ENCODE measurements at regions not wholly inside any gene's neighbourhood (a gene's known extent, or its start where the extent isn't known, plus 50 kb on each side); places are given as distances from the start of the nearest gene placed in this dataset.

GRCh38 chr6:92887871-92888270 lies 531.5 kb downstream of the EPHA7 start:
- H3K4me1 Mint-ChIP-seq: no peaks in the 10 kb centered on the region
- no peak for DNase-seq
- H3K27me3 Mint-ChIP-seq: no peaks in the 10 kb centered on the region
- CTCF ChIA-PET: no interaction called here
- peaks cover 4% of the 10 kb centered on the region for H3K9me3 Mint-ChIP-seq (ENCODE audit: low read depth)
- H3K4me3 Mint-ChIP-seq: no peak overlapping the region
- ATAC-seq: no peak
- no peaks in the 10 kb centered on the region for H3K36me3 Mint-ChIP-seq
- no peak overlapping the region for H3K27ac Mint-ChIP-seq

- CTCF ChIA-PET: no interaction called here
- Mint-ChIP-seq H3K36me3 (no peaks in the 10 kb centered on the region), H3K4me1 (no peaks in the 10 kb centered on the region), H3K4me3 (no peak overlapping the region), H3K9me3 (ENCODE audit: low read depth) (peaks cover 10% of the 10 kb centered on the region), H3K27ac (no peak overlapping the region), H3K27me3 (no peaks in the 10 kb centered on the region)
- no peak for DNase-seq
- ATAC-seq: no peak
Measured at GRCh38 chr6:92879526-92879925, 539.8 kb downstream of the EPHA7 start.

- Mint-ChIP-seq H3K36me3 (no peaks in the 10 kb centered on the region), H3K27ac (no peak overlapping the region), H3K4me1 (no peaks in the 10 kb centered on the region), H3K27me3 (no peaks in the 10 kb centered on the region), H3K9me3 (ENCODE audit: low read depth) (peaks cover 5% of the 10 kb centered on the region), H3K4me3 (no peak overlapping the region)
- ATAC-seq (no peak), DNase-seq (no peak)
- CTCF ChIA-PET: no interaction called here
Measured at GRCh38 chr6:92864966-92865555, 554.3 kb downstream of the EPHA7 start.

- DNase-seq: no peak
- CTCF ChIA-PET: no interaction called here
Measured at GRCh38 chr6:92849636-92850035, 569.7 kb downstream of the EPHA7 start.

GRCh38 chr6:92848901-92849300 lies 570.5 kb downstream of the EPHA7 start:
- Mint-ChIP-seq H3K4me3 (no peak overlapping the region), H3K9me3 (ENCODE audit: low read depth) (peaks cover 2% of the 10 kb centered on the region), H3K4me1 (no peaks in the 10 kb centered on the region), H3K27me3 (no peaks in the 10 kb centered on the region), H3K36me3 (no peaks in the 10 kb centered on the region), H3K27ac (no peak overlapping the region)
- CTCF ChIA-PET: no interaction called here
- ATAC-seq (no peak), DNase-seq (no peak)

More at GRCh38 chr6:92849636-92850035, 569.7 kb downstream of the EPHA7 start:
- no peaks in the 10 kb centered on the region for H3K4me1 Mint-ChIP-seq
- peaks cover 2% of the 10 kb centered on the region for H3K9me3 Mint-ChIP-seq (ENCODE audit: low read depth)
- no peak overlapping the region for H3K4me3 Mint-ChIP-seq
- ATAC-seq: no peak
- H3K27ac Mint-ChIP-seq: no peak overlapping the region
- H3K27me3 Mint-ChIP-seq: no peaks in the 10 kb centered on the region
- H3K36me3 Mint-ChIP-seq: no peaks in the 10 kb centered on the region

- Mint-ChIP-seq H3K9me3 (ENCODE audit: low read depth) (peaks cover 2% of the 10 kb centered on the region), H3K27ac (no peak overlapping the region), H3K36me3 (no peaks in the 10 kb centered on the region), H3K4me3 (no peak overlapping the region), H3K27me3 (no peaks in the 10 kb centered on the region), H3K4me1 (no peaks in the 10 kb centered on the region)
- DNase-seq (no peak), ATAC-seq (no peak)
- CTCF ChIA-PET: no interaction called here
Measured at GRCh38 chr6:92848459-92848858, 570.9 kb downstream of the EPHA7 start.

GRCh38 chr6:92847988-92848387 lies 571.4 kb downstream of the EPHA7 start:
- CTCF ChIA-PET: no interaction called here
- DNase-seq (no peak), ATAC-seq (no peak)
- H3K9me3 Mint-ChIP-seq (ENCODE audit: low read depth): peaks cover 2% of the 10 kb centered on the region
- no peaks in the 10 kb centered on the region for H3K4me1 Mint-ChIP-seq
- H3K27me3 Mint-ChIP-seq: no peaks in the 10 kb centered on the region
- no peaks in the 10 kb centered on the region for H3K36me3 Mint-ChIP-seq
- no peak overlapping the region for H3K27ac Mint-ChIP-seq
- no peak overlapping the region for H3K4me3 Mint-ChIP-seq

- Mint-ChIP-seq H3K27ac (no peak overlapping the region), H3K36me3 (no peaks in the 10 kb centered on the region), H3K4me3 (no peak overlapping the region), H3K4me1 (no peaks in the 10 kb centered on the region), H3K9me3 (ENCODE audit: low read depth) (no peaks in the 10 kb centered on the region), H3K27me3 (no peaks in the 10 kb centered on the region)
- CTCF ChIA-PET: no interaction called here
- no peak for ATAC-seq
- DNase-seq: no peak
Measured at GRCh38 chr6:92840246-92840930, 579.0 kb downstream of the EPHA7 start.

GRCh38 chr6:92828788-92829187 lies 590.6 kb downstream of the EPHA7 start:
- H3K27ac Mint-ChIP-seq: no peak overlapping the region
- no peak overlapping the region for H3K4me3 Mint-ChIP-seq
- DNase-seq (no peak), ATAC-seq (no peak)
- CTCF ChIA-PET: no interaction called here
- no peaks in the 10 kb centered on the region for H3K27me3 Mint-ChIP-seq
- no peaks in the 10 kb centered on the region for H3K36me3 Mint-ChIP-seq
- H3K9me3 Mint-ChIP-seq (ENCODE audit: low read depth): peaks cover 4% of the 10 kb centered on the region
- no peaks in the 10 kb centered on the region for H3K4me1 Mint-ChIP-seq

- H3K9me3 Mint-ChIP-seq (ENCODE audit: low read depth): peaks cover 2% of the 10 kb centered on the region
- H3K4me3 Mint-ChIP-seq: no peak overlapping the region
- H3K4me1 Mint-ChIP-seq: no peaks in the 10 kb centered on the region
- CTCF ChIA-PET: no interaction called here
- H3K27ac Mint-ChIP-seq: no peak overlapping the region
- H3K36me3 Mint-ChIP-seq: no peaks in the 10 kb centered on the region
- DNase-seq: no peak
- ATAC-seq: no peak
- no peaks in the 10 kb centered on the region for H3K27me3 Mint-ChIP-seq
Measured at GRCh38 chr6:92827104-92827503, 592.3 kb downstream of the EPHA7 start.

GRCh38 chr6:92826633-92827032 lies 592.7 kb downstream of the EPHA7 start:
- no peak overlapping the region for H3K27ac Mint-ChIP-seq
- H3K4me1 Mint-ChIP-seq: no peaks in the 10 kb centered on the region
- CTCF ChIA-PET: no interaction called here
- H3K27me3 Mint-ChIP-seq: no peaks in the 10 kb centered on the region
- ATAC-seq (no peak), DNase-seq (no peak)
- peaks cover 2% of the 10 kb centered on the region for H3K9me3 Mint-ChIP-seq (ENCODE audit: low read depth)
- H3K4me3 Mint-ChIP-seq: no peak overlapping the region
- no peaks in the 10 kb centered on the region for H3K36me3 Mint-ChIP-seq

GRCh38 chr6:92822222-92822621 lies 597.1 kb downstream of the EPHA7 start:
- CTCF ChIA-PET: no interaction called here
- Mint-ChIP-seq H3K36me3 (no peaks in the 10 kb centered on the region), H3K4me3 (no peak overlapping the region), H3K9me3 (ENCODE audit: low read depth) (peaks cover 2% of the 10 kb centered on the region), H3K4me1 (no peaks in the 10 kb centered on the region), H3K27me3 (no peaks in the 10 kb centered on the region), H3K27ac (no peak overlapping the region)
- ATAC-seq (no peak), DNase-seq (no peak)

- H3K36me3 Mint-ChIP-seq: no peaks in the 10 kb centered on the region
- no peaks in the 10 kb centered on the region for H3K9me3 Mint-ChIP-seq (ENCODE audit: low read depth)
- DNase-seq (no peak), ATAC-seq (no peak)
- H3K4me3 Mint-ChIP-seq: no peak overlapping the region
- H3K4me1 Mint-ChIP-seq: no peaks in the 10 kb centered on the region
- H3K27me3 Mint-ChIP-seq: no peaks in the 10 kb centered on the region
- H3K27ac Mint-ChIP-seq: no peak overlapping the region
- CTCF ChIA-PET: no interaction called here
Measured at GRCh38 chr6:92820601-92821000, 598.8 kb downstream of the EPHA7 start.

GRCh38 chr6:92810913-92811312 lies 608.4 kb downstream of the EPHA7 start:
- no peak for ATAC-seq
- CTCF ChIA-PET: no interaction called here

More at GRCh38 chr6:92810913-92811312, 608.4 kb downstream of the EPHA7 start:
- no peak overlapping the region for H3K27ac Mint-ChIP-seq
- H3K27me3 Mint-ChIP-seq: no peaks in the 10 kb centered on the region
- peaks cover 2% of the 10 kb centered on the region for H3K9me3 Mint-ChIP-seq (ENCODE audit: low read depth)
- H3K4me1 Mint-ChIP-seq: no peaks in the 10 kb centered on the region
- H3K36me3 Mint-ChIP-seq: no peaks in the 10 kb centered on the region
- DNase-seq: no peak
- H3K4me3 Mint-ChIP-seq: no peak overlapping the region
